SJCRH30 (cell line): ENCODE measurements at regions not wholly inside any gene's neighbourhood (a gene's known extent, or its start where the extent isn't known, plus 50 kb on each side); places are given as distances from the start of the nearest gene placed in this dataset.

Experiments
- DNase-seq, 2 experiments: peaks; one replicate each; pipeline ENCODE4 v3.0.0-alpha.2; 2015 to 2020
- H3K27ac ChIP-seq: fragments of 250-450 bp; sonication (Bioruptor Pico); 2 replicates; pipeline ENCODE4 v1.5.1; 2020; ENCODE audit warnings: mild to moderate bottlenecking, moderate library complexity
- H3K27me3 ChIP-seq: fragments of 250-450 bp; sonication (Bioruptor Pico); 2 replicates; pipeline ENCODE4 v1.5.1; 2020; ENCODE audit warnings: mild to moderate bottlenecking, moderate library complexity
- H3K36me3 ChIP-seq: fragments of 250-450 bp; sonication (Bioruptor Pico); 2 replicates; pipeline ENCODE4 v1.5.1; 2020; ENCODE audit warnings: mild to moderate bottlenecking, moderate library complexity
- H3K4me1 ChIP-seq: fragments of 250-450 bp; sonication (Bioruptor Pico); 2 replicates; pipeline ENCODE4 v1.5.1; 2020; ENCODE audit warnings: mild to moderate bottlenecking, moderate library complexity
- H3K4me3 ChIP-seq: fragments of 250-450 bp; sonication (Bioruptor Pico); 2 replicates; pipeline ENCODE4 v1.5.1; 2020; ENCODE audit warnings: mild to moderate bottlenecking, moderate library complexity
- H3K9me3 ChIP-seq: fragments of 250-450 bp; sonication (Bioruptor Pico); replicated peaks from 2 replicates; pipeline ENCODE4 v1.5.1; 2020; ENCODE audit warnings: mild to moderate bottlenecking, moderate library complexity

DNA sequence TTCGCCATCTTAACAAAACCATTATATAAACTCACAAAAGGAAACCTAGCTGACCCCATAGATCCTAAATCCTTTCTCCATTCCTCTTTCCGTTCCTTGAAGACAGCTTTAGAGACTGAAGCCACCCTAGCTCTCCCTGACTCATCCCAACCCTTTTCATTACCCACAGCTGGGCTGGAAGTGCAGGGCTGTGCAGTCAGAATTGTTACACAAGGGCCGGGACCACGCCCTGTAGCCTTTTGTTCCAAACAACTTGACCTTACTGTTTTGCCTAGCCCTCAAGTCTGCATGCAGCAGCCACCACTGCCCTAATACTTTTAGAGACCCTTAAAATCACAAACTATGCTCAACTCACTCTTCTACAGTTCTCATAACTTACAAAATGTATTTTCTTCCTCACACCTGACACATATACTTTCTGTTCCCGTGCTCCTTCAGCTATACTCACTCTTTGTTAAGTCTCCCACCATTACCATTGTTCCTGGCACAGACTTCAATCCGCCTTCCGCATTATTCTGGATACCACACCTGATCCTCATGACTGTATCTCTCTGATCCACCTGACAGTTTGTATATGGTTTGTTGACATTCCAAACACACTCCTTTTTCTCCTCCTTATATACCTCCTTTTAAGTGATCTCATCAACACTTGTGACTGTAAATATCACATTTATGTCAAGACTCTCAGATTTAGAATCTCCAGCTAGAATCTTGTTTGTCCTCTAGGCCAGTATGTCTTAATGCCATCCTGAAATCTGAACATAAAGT is 208.7 kb downstream of the KITLG start:
- DNase-seq, result no peak
- Histone ChIP-seq H3K4me3 (no peak overlapping the region), H3K4me1 (peaks cover 11% of the 10 kb centered on the region; the same call in 1 of the 2 replicates), H3K27me3 (no peaks in the 10 kb centered on the region), H3K9me3 (no peaks in the 10 kb centered on the region), H3K27ac (no peak overlapping the region), H3K36me3 (no peaks in the 10 kb centered on the region)

DNA sequence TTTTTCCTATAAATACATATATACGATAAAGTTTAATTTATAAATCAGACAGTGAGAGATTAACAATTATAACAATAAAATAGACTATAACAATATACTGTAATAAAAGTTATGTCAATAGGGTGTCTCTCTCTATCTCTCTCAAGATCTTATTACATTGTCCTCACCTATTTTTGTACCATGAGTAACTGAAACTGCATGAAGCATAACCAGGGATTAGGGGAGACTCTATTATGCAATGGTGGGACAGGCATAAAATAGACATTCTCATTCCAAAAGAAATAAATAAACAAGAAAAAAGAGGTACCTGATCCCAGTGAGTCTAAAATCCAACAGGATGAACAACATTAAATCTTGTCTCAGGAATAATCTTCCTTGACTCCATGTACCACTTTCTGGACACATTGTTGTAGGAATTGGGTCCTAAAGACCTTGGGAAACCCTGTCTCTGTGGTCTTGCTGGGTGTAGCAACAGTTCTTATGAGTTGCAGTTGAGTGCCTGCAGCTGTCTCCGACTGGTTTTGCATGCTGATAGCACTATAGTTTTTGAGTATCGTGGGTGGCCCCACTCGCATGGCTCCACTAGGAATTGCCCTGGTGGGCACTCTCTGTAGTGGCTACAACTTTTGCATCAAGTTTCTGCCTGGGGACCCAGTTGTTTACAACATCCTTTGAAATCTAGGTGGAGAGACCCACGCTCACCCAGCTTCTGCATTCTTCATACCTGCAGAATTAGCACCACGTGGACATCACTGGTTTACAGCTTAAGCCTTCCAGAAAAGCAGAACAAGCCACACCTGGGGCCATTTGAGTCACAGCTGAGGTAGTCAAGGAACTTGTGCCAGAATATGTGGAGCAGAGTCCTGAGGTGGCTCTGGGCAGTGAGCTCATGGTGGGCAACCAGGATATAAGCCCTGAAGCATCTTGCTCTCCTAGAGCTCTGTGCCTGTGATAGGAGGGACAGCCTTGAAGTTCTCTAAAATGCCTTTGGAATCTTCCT is 204.7 kb downstream of the KITLG start:
- DNase-seq, result peak; percentile 39 to 43
- H3K4me3 ChIP-seq, result no peak overlapping the region
- no peaks in the 10 kb centered on the region for H3K9me3 ChIP-seq
- no peak overlapping the region; the same call in 1 of the 2 replicates for H3K27ac ChIP-seq
- peaks cover 11% of the 10 kb centered on the region; the same call in 1 of the 2 replicates for H3K4me1 ChIP-seq
- H3K27me3 ChIP-seq, result no peaks in the 10 kb centered on the region
- H3K36me3 ChIP-seq, result no peaks in the 10 kb centered on the region

DNA sequence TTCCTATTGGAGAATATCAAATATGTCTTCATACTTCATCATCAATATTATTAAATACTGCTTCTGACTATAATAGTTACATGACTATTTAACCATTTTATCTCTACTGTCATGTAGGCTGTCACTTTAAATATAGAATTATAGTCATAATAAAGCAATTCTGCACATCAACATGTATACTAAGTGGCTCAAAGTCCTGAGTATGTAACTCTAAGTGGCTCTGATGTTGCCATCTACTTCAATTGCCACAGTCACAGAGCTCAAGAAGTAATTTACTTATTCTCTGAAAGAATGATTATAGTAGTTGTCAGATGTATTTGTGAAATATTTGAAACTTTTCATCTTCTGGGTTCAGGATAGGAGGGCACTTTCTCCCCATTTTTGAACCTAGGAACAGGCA is 202.3 kb downstream of the KITLG start:
- Histone ChIP-seq H3K27me3 (no peaks in the 10 kb centered on the region), H3K36me3 (no peaks in the 10 kb centered on the region), H3K9me3 (no peaks in the 10 kb centered on the region), H3K27ac (no peak overlapping the region), H3K4me3 (no peak overlapping the region), H3K4me1 (peaks cover 11% of the 10 kb centered on the region; the same call in 1 of the 2 replicates)
- no peak for DNase-seq

DNA sequence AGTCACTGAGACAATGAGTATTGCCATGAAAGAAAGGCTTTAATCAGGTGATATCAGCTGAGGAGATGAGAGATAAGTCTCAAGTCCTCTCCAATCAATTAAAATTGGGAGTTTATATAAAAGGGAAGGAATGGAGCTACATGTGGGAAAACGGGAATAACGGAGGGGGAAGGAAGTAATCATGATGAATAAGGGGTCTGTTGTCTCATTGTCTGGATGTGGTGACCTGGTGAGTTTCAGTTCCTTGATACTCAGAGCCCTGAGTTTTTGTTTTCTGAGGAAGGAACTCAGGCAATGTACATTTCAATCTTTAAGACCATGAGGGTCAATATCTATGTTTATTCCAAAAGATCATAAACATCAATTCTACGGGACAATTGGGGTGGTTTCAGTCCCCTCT is 198.8 kb downstream of the KITLG start:
- no peaks in the 10 kb centered on the region for H3K36me3 ChIP-seq
- DNase-seq, result no peak
- no peaks in the 10 kb centered on the region for H3K4me1 ChIP-seq
- no peaks in the 10 kb centered on the region for H3K27me3 ChIP-seq
- H3K27ac ChIP-seq, result no peak overlapping the region
- H3K4me3 ChIP-seq, result no peak overlapping the region
- 0 out of 2 replicates have a peak, but pooled peaks cover 3% of the 10 kb centered on the region for H3K9me3 ChIP-seq

DNA sequence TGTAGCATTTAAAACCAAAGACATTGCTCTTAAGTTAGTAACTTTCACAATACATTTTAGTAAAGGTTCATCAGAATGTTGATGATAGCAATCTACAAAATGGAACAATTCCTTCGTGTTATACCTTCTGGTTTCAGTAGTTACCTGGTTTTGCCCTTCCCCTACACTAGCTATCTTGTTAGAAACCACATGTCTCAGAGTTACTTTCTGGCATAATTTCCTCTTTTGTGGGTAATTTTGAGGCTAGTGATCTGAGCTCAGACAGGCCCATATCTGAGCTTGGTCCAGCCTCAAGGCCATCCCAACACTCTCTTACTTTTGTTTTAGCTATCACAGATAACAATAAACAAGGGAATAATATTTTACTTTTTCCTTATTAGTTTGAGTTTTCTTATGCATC is 196.9 kb downstream of the KITLG start:
- no peak overlapping the region for H3K27ac ChIP-seq
- H3K9me3 ChIP-seq, result 0 out of 2 replicates have a peak, but pooled peaks cover 3% of the 10 kb centered on the region
- H3K4me3 ChIP-seq, result no peak overlapping the region
- H3K27me3 ChIP-seq, result no peaks in the 10 kb centered on the region
- H3K36me3 ChIP-seq, result no peaks in the 10 kb centered on the region
- no peaks in the 10 kb centered on the region for H3K4me1 ChIP-seq
- DNase-seq, result no peak

DNA sequence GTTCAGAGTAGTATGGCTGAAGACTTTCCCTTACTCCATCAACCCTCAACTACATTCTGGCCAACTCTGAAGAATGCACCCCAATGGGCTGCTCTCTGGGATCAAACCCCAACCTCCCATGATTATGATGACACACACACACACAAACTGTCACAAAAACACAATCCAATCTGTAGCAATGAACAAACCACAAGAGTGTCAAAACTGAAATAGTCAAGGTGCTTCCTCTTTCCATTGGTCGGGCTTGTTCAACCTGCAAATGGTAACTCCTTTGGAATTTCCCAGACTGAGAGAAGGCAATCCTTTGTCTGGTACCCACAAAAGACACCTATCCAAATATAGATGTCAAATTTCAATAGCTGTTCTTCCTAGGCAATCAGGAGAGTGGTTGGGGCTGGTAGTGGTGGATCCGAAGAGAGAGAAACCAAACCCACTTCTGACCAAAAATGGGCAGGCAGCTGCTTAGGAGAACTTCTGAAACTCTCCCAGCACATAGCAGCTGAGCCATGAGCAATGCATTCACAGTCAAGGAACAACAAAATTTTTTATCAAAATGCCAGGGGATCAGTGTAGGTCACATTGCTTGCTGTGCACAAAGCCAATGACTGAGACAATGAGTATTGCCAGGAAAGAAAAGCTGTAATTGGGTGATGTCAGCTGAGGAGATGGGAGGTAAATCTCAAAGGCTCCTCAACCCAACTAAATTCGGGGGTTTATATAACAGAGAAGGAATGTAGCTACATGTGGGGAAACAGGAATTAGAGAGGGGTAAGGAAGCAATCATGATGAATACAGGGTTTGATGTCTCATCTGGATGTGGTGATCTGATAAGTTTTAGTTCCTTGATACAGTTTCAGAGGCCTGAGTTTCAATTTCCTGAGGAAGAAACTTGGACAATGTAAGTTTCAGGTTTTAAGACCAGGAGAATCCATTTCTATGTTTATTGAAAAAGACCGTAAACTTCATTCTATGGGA is 191.4 kb downstream of the KITLG start:
- no peak overlapping the region for H3K4me3 ChIP-seq
- H3K27me3 ChIP-seq, result no peaks in the 10 kb centered on the region
- DNase-seq, result no peak
- no peaks in the 10 kb centered on the region for H3K36me3 ChIP-seq
- H3K4me1 ChIP-seq, result no peaks in the 10 kb centered on the region
- 0 out of 2 replicates have a peak, but pooled peaks cover 3% of the 10 kb centered on the region for H3K9me3 ChIP-seq
- no peak overlapping the region for H3K27ac ChIP-seq

DNA sequence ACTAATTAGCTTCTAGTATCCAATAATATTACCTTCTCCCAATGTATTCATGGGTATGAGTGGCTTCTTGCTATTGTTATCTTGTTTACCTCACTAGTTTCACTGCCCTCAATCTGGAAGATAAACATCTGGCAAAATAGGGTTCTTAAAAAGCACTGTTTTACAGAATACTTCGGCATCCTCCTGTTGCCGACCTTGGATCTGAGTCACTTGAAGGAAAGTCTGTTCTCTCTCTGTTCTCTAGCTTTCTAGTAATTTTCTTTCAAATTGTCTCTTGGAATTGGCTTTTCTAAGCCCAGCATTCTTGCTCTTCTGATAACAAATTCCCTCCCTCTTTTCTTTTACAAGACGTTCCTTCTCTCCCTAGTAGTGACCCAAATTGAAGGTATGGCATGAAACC is 189.5 kb downstream of the KITLG start:
- no peaks in the 10 kb centered on the region for H3K27me3 ChIP-seq
- H3K27ac ChIP-seq, result no peak overlapping the region
- no peaks in the 10 kb centered on the region for H3K4me1 ChIP-seq
- no peak for DNase-seq
- H3K36me3 ChIP-seq, result no peaks in the 10 kb centered on the region
- H3K9me3 ChIP-seq, result no peaks in the 10 kb centered on the region
- H3K4me3 ChIP-seq, result no peak overlapping the region

DNA sequence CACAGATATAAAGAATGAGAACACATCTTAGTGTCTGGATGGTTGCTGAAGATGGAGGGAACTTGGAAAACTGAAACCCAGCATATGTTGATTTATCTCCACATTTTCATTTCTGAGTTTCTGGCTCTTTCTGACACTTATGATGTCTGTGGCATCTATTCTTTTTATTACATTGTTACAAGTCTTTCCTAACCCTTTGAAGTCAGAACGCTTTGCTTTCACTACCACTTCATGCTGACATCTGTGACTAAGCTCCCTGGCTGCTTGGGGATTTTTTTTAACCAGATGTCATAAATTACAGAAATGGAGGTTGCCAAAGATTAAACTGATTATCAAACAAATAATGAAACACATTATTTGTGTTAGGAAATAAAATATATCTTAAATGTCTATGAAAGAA is 188.7 kb downstream of the KITLG start:
- no peak for DNase-seq

DNA sequence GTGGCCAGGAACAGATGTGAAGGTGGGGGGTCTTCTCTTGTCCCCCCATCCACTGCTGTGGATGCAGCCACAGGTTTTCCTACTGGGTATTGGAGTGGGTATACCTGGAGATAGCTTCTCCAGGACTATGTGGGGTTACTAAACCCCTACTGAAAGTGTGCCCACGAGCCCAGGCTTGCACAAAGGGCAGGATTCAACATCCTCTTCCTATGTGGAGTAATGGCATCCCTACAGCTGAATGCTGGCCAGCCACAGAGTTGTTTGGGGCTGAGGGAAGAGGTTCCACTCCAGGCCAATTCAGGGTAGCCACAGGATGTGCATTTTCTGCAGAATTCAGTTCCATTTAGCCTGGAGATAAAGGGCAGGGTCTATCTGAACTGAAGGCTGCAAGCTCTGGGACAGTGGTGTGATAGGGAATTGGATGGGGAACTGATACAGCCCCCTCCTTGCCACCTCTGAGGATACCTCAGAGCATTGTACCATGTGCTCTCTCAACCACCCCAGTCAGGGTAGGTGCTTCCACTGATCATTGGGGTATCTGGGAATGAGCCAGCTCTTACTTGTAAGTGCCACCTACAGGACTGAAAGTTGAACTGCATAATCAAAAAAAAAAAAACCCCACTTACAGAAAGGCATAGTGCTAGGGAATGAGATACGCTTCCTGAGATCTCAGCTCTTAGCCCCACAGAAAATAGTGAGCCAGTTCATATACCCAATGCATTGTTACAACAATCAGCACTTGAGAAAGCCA is 187.1 kb downstream of the KITLG start:
- no peaks in the 10 kb centered on the region for H3K36me3 ChIP-seq

More for the DNA sequence above, 188.7 kb downstream of the KITLG start:
- Histone ChIP-seq H3K9me3 (no peaks in the 10 kb centered on the region), H3K4me3 (no peak overlapping the region), H3K4me1 (no peaks in the 10 kb centered on the region), H3K27me3 (no peaks in the 10 kb centered on the region), H3K36me3 (no peaks in the 10 kb centered on the region), H3K27ac (no peak overlapping the region)

DNA sequence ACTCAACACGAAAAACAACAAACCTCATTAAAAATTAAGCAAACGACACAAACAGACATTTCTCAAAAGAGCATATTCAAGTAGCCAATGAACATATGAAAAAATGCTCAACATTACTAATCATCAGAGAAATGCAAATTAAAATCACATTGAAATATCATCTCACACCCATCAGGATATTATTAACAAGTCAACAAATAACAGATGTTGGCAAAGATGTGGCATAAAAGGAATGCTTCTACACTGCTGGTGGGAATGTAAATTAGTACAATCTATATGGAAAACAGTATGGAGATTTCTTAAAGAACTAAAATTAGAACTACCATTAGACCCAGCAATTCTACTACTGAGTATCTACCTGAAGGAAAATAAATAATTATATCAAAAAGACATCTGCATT is 182.2 kb downstream of the KITLG start:
- DNase-seq, result no peak
- Histone ChIP-seq H3K27me3 (no peaks in the 10 kb centered on the region), H3K4me3 (no peak overlapping the region), H3K4me1 (no peaks in the 10 kb centered on the region), H3K27ac (no peak overlapping the region), H3K9me3 (no peaks in the 10 kb centered on the region), H3K36me3 (no peaks in the 10 kb centered on the region)

More for the DNA sequence above, 187.1 kb downstream of the KITLG start:
- no peaks in the 10 kb centered on the region for H3K9me3 ChIP-seq
- peak; percentile 26 to 56 for DNase-seq
- H3K4me1 ChIP-seq, result no peaks in the 10 kb centered on the region
- H3K27ac ChIP-seq, result no peak overlapping the region
- H3K27me3 ChIP-seq, result no peaks in the 10 kb centered on the region
- no peak overlapping the region for H3K4me3 ChIP-seq

DNA sequence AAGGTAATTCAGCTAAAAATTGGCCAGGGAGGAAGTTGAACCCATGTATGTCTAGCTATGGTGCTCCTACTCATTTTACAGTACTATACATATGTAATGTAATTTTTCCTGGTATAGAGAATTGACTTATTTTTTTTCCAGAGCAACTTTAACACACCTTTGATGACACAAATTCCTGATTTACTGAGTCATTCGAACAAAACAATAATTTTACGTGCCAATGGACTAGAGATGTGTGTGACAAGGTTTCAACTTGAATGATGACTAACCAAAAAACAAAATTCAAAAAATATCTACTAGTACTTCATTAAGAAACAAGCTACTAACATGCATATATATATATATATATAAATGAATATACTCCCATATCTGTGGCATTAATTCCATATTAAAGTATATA is 180.5 kb downstream of the KITLG start:
- DNase-seq, result no peak
- Histone ChIP-seq H3K27me3 (no peaks in the 10 kb centered on the region), H3K27ac (no peak overlapping the region)

DNA sequence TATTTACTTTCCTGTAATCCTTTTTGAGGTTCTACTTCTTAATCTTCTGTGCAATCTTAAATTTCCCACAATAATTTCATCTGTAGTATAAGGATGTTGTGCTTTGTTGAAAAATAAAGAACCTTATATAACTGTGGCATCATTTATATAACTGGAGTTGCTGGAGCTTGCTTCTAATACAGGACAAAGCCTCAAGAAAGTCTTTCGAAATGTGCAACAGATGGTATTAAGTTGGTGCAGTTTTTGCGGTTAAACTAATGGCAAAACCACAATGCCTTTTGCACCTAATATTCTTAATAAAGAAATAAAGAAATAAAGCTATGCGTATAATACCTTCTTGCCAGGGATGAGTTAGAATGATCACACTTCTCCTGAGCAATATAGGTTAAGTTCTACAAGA is 180.0 kb downstream of the KITLG start:
- DNase-seq, result no peak
- Histone ChIP-seq H3K27me3 (no peaks in the 10 kb centered on the region), H3K27ac (no peak overlapping the region), H3K36me3 (no peaks in the 10 kb centered on the region), H3K9me3 (no peaks in the 10 kb centered on the region), H3K4me1 (no peaks in the 10 kb centered on the region), H3K4me3 (no peak overlapping the region)

More for the DNA sequence above, 180.5 kb downstream of the KITLG start:
- Histone ChIP-seq H3K4me1 (no peaks in the 10 kb centered on the region), H3K36me3 (no peaks in the 10 kb centered on the region), H3K9me3 (no peaks in the 10 kb centered on the region), H3K4me3 (no peak overlapping the region)

DNA sequence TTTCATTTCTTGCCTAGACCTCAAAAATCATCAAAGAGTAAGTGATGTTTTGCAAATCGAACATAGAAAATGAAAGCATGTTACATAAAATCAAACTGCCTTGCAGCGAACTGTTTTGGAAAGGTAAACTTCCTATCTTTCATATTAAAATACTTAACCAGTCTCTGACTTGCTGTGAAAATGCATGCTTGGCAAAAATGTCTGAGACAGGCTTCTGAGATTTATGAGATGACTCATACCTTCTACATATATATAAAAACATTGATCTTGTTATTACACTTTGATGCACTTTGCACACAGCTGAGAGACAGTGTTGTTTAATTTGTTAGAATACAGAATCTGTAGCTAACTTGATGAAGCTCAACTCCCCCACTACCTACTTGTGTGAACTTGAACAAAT is 179.1 kb downstream of the KITLG start:
- H3K27ac ChIP-seq, result no peak overlapping the region
- no peaks in the 10 kb centered on the region for H3K4me1 ChIP-seq
- H3K4me3 ChIP-seq, result no peak overlapping the region
- H3K36me3 ChIP-seq, result no peaks in the 10 kb centered on the region
- no peaks in the 10 kb centered on the region for H3K27me3 ChIP-seq
- no peak for DNase-seq
- no peaks in the 10 kb centered on the region for H3K9me3 ChIP-seq

DNA sequence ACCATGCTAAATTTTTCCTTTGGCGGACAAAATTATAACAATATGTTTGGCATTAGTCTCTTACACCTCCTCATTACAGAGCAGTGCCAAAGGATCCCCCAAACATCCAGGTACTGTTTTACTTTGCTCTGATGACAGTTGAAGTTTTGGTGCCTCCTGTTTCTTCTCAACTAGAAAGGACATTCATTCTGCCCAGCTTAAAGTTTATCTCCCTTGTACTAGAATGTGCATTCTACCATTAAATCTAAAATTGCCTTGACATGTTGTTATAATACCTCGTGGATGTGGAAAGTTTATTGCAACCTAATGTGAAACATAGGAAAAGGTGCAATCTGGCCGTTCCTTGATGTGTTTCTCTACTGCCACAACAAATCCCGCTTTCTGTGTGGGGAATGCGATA is 173.4 kb downstream of the KITLG start:
- Histone ChIP-seq H3K36me3 (no peaks in the 10 kb centered on the region), H3K4me1 (no peaks in the 10 kb centered on the region), H3K27me3 (no peaks in the 10 kb centered on the region), H3K27ac (no peak overlapping the region), H3K4me3 (no peak overlapping the region), H3K9me3 (no peaks in the 10 kb centered on the region)
- DNase-seq, result no peak
